GM19351 (cell line): ENCODE measurements at regions not wholly inside any gene's neighbourhood (a gene's known extent, or its start where the extent isn't known, plus 50 kb on each side); places are given as distances from the start of the nearest gene placed in this dataset.

Experiments
- ATAC-seq: cut with Tn5 transposase; IDR thresholded peaks from one replicate; pipeline ENCODE4 v1.9.1; 2021; ENCODE audit warnings: mild to moderate bottlenecking, moderate library complexity; ENCODE audit not compliant: unreplicated experiment

- no peak for ATAC-seq
These were observed 63.3 kb upstream of the GHITM start for GRCh38 chr10:84076047-84076388.

- ATAC-seq: peak; percentile 89
These were observed 62.6 kb upstream of the GHITM start for GRCh38 chr10:84076540-84077195.

GRCh38 chr10:84077768-84078167, 61.5 kb upstream of the GHITM start:
- no peak for ATAC-seq

GRCh38 chr10:84078771-84079170, 60.5 kb upstream of the GHITM start:
- ATAC-seq: no peak

GRCh38 chr10:84084342-84084741, 55.0 kb upstream of the GHITM start:
- ATAC-seq: no peak

- no peak for ATAC-seq
These were observed 52.1 kb upstream of the GHITM start for GRCh38 chr10:84087202-84087601.

- ATAC-seq: no peak
These were observed 50.7 kb upstream of the GHITM start for GRCh38 chr10:84088626-84089025.

GRCh38 chr10:84089162-84089561, 50.1 kb upstream of the GHITM start:
- ATAC-seq: no peak
